GM12878 (cell line): ENCODE measurements at regions not wholly inside any gene's neighbourhood (a gene's known extent, or its start where the extent isn't known, plus 50 kb on each side); places are given as distances from the start of the nearest gene placed in this dataset.

ENCODE experiments used
- ATAC-seq: fragments of 200-7000 bp; cut with Tn5 transposase; 3 replicates; pipeline ENCODE4 v1.9.1; 2020; ENCODE audit warnings: mild to moderate bottlenecking, moderate library complexity
- BruUV-seq: library from RNA; stranded (reverse); fragments of 400-500 nt; replicated peaks from 2 replicates; lab custom pipeline; 2021; lab: Mats Ljungman, UMichigan
- CTCF ChIA-PET: fragments of 300-600 bp; sonication (Branson Sonifier 250); formaldehyde crosslinking; extraction: SDS; loops from one replicate; lab custom pipeline; 2021; ENCODE audit warnings: inconsistent platforms; lab: Yijun Ruan, JAX
- POLR2A ChIA-PET: fragments of 350-600 bp; formaldehyde crosslinking; extraction: SDS; loops from one replicate; lab custom pipeline; 2021; ENCODE audit warnings: inconsistent platforms; lab: Charles Lee
- RAD21 ChIA-PET: fragments of 300-600 bp; sonication (Branson Sonifier 250); formaldehyde crosslinking; loops from one replicate; lab custom pipeline; 2023; ENCODE audit warnings: antibody characterized with exemption; ENCODE audit not compliant: unreplicated experiment; lab: Charles Lee
- SMC1A ChIA-PET: fragments of 300-600 bp; sonication (Branson Sonifier 250); formaldehyde crosslinking; loops from one replicate; lab custom pipeline; 2023; ENCODE audit not compliant: unreplicated experiment, uncharacterized antibody; lab: Charles Lee
- DNase-seq: peaks from one replicate; pipeline ENCODE4 v3.0.0-alpha.2; 2011; ENCODE audit warnings: low read depth, low spot score
- FAIRE-seq: peaks from 3 replicates; lab custom pipeline; 2011; peaks lifted over from hg19 to GRCh38; lab: Jason Lieb, UNC
- H2AFZ ChIP-seq: 2 replicates; pipeline ENCODE4 v1.6.0; 2011; ENCODE audit warnings: low read depth, low read length, control low read depth; ENCODE audit not compliant: control insufficient read depth
- H3K27ac ChIP-seq: 2 replicates; pipeline ENCODE4 v1.5.1; 2011; ENCODE audit warnings: control low read depth; ENCODE audit not compliant: control insufficient read depth, insufficient read depth
- H3K27me3 ChIP-seq, 2 experiments: replicated peaks in 1 of 2; 2 replicates each; pipeline versions ENCODE4 v1.6.0 to v1.6.1; 2011; ENCODE audit warnings: low read length in 1 of 2; ENCODE audit not compliant: control insufficient read depth in 2 of 2, insufficient read depth in 2 of 2
- H3K36me3 ChIP-seq, 2 experiments: 2 replicates each; pipeline ENCODE4 v1.5.1; 2011; ENCODE audit warnings: low read length in 1 of 2; ENCODE audit not compliant: control insufficient read depth in 2 of 2, insufficient read depth in 2 of 2
- H3K4me1 ChIP-seq: 2 replicates; pipeline ENCODE4 v1.6.1; 2011; ENCODE audit warnings: mild to moderate bottlenecking, low read length, moderate library complexity, mixed read lengths; ENCODE audit not compliant: control insufficient read depth, insufficient read depth
- H3K4me2 ChIP-seq: 2 replicates; pipeline ENCODE4 v1.6.0; 2011; ENCODE audit warnings: control low read depth; ENCODE audit not compliant: control insufficient read depth, insufficient read depth
- H3K4me3 ChIP-seq: fragments of 200-600 bp; sonication (generic); 2 replicates; pipeline ENCODE4 v1.5.1; 2016
- H3K79me2 ChIP-seq: 2 replicates; pipeline ENCODE4 v1.6.0; 2011; ENCODE audit warnings: low read length; ENCODE audit not compliant: control insufficient read depth, insufficient read depth
- H3K9ac ChIP-seq: 2 replicates; pipeline ENCODE4 v1.8.0; 2011; ENCODE audit warnings: low read length, control low read depth, mixed read lengths; ENCODE audit not compliant: control insufficient read depth, insufficient read depth
- H3K9me3 ChIP-seq: replicated peaks from 3 replicates; pipeline ENCODE4 v1.5.1; 2011; ENCODE audit warnings: mild to moderate bottlenecking, low read length; ENCODE audit not compliant: control insufficient read depth, insufficient read depth
- H4K20me1 ChIP-seq: 2 replicates; pipeline ENCODE4 v1.6.0; 2011; ENCODE audit not compliant: control insufficient read depth, insufficient read depth
- ASH2L ChIP-seq: fragments of 300-600, 200-600 bp; sonication (generic); IDR thresholded peaks from 2 replicates; pipeline ENCODE4 v1.6.1; 2017; ENCODE audit warnings: low read depth, mild to moderate bottlenecking, borderline replicate concordance
- BACH1 ChIP-seq: fragments of 450-650 bp; IDR thresholded peaks from 2 replicates; pipeline ENCODE4 v1.6.1; 2017; ENCODE audit warnings: mild to moderate bottlenecking, borderline replicate concordance
- EGR1 ChIP-seq, 2 experiments: IDR thresholded peaks; 1 replicate in 1 of 2; 2 replicates in 1 of 2; pipeline ENCODE4 v1.6.1; 2011 to 2012; ENCODE audit warnings: low read depth in 2 of 2, low read length in 2 of 2, borderline replicate concordance in 1 of 2, mild to moderate bottlenecking in 1 of 2, moderate library complexity in 1 of 2
- ESRRA ChIP-seq: IDR thresholded peaks from 2 replicates; pipeline ENCODE4 v1.6.1; 2012; ENCODE audit warnings: mild to moderate bottlenecking, low read length, improper control_type of control experiment
- LARP7 ChIP-seq: fragments of 450-650 bp; IDR thresholded peaks from 2 replicates; pipeline ENCODE4 v1.6.1; 2017; ENCODE audit warnings: mild to moderate bottlenecking
- MTA2 ChIP-seq: fragments of 450-650 bp; IDR thresholded peaks from 2 replicates; pipeline ENCODE4 v1.6.1; 2016; ENCODE audit warnings: low read depth, mild to moderate bottlenecking, moderate library complexity
- NR2C2 ChIP-seq: IDR thresholded peaks from 2 replicates; pipeline ENCODE4 v1.6.1; 2011; ENCODE audit warnings: borderline replicate concordance, low read depth; ENCODE audit not compliant: control insufficient read depth, insufficient read length
- RAD21 ChIP-seq: IDR thresholded peaks from 2 replicates; pipeline ENCODE4 v1.6.1; 2011; ENCODE audit warnings: mild to moderate bottlenecking, low read depth, low read length, moderate library complexity; ENCODE audit not compliant: insufficient read depth
- RFX5 ChIP-seq: IDR thresholded peaks from 2 replicates; pipeline ENCODE4 v1.6.1; 2011; ENCODE audit warnings: low read depth, low read length, improper control_type of control experiment
- SMC3 ChIP-seq: IDR thresholded peaks from 2 replicates; pipeline ENCODE4 v1.6.1; 2011; ENCODE audit warnings: low read length, improper control_type of control experiment, borderline replicate concordance
- YBX1 ChIP-seq: fragments of 450-650 bp; IDR thresholded peaks from 2 replicates; pipeline ENCODE4 v1.6.1; 2016; ENCODE audit warnings: antibody characterized with exemption
- YY1 ChIP-seq: IDR thresholded peaks from 2 replicates; pipeline ENCODE4 v1.6.1; 2011; ENCODE audit warnings: low read depth, mild to moderate bottlenecking, low read length
- ZNF274 ChIP-seq: IDR thresholded peaks from one replicate; pipeline ENCODE4 v1.8.0; 2011; ENCODE audit not compliant: insufficient read length, insufficient read depth
- WGBS: methylation state at CpG from one replicate; pipeline ENCODE4 v1.1.6; 2016; ENCODE audit warnings: low lambda C conversion rate; ENCODE audit not compliant: insufficient replicate concordance, insufficient coverage; ENCODE audit errors: missing lambda C conversion rate; 5-methylcytosine and 5-hydroxymethylcytosine counted together
- in situ Hi-C: fragments of 300-500 bp; cut with MboI; formaldehyde crosslinking; loops from 9 replicates; pipeline ENCODE4 v1.14.3; 2018; ENCODE audit warnings: mixed read lengths
- intact Hi-C: fragments of 100-400 bp; cut with micrococcal nuclease; formaldehyde crosslinking; loops from one replicate; pipeline ENCODE4 v1.14.2; 2022; ENCODE audit not compliant: unreplicated experiment
- TF ChIP-seq, protein P1 (sequence below): IDR thresholded peaks from 2 replicates; pipeline ENCODE4 v1.6.1; 2011; ENCODE audit warnings: low read depth, low read length, improper control_type of control experiment, borderline replicate concordance

DNA sequence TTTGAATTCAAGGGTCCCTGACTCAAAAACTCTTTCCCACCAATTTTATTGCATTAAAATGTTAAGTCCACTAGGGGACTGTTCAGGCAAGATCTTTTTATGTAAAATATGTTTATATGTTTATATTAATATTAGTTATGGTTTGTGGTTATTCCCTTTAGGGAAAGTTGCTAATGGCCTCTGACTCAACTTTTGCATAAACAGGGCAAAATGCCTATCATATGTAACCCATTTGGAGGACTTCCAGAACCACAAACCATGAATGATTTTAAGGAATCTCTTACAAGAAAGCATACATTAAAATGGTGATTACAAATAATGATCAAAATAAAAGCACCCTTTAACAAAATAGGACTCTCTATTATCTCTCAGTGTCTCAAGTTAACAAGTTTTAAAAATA, 1484.5 kb upstream of the ZEB2 start (continued):
- TF ChIP-seq, protein P1, sequence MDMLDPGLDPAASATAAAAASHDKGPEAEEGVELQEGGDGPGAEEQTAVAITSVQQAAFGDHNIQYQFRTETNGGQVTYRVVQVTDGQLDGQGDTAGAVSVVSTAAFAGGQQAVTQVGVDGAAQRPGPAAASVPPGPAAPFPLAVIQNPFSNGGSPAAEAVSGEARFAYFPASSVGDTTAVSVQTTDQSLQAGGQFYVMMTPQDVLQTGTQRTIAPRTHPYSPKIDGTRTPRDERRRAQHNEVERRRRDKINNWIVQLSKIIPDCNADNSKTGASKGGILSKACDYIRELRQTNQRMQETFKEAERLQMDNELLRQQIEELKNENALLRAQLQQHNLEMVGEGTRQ: no peak

DNA sequence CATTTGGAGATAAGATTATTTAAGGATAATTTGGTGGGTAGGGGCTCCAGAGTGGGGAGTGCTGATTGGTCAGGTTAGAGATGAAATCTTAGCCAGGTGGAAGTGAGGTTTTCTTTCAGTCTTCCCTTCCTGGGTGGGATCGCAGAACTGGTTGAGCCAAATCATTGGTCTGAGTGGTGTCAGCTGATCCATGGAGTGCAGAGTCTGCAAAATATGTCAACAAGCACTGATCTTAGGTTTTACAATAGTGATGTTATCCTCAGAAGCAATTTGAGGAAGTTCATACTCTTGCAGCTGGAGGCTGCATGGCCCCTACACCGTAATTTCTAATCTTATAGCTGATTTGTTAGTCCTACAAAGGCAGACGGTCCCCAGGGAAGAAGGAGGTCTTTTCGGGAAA, 1483.4 kb upstream of the ZEB2 start:
- Histone ChIP-seq H3K27me3 (no peaks in the 10 kb centered on the region), H2AFZ (no peak overlapping the region), H3K4me3 (no peak overlapping the region), H3K4me2 (no peak overlapping the region), H3K27ac (no peak overlapping the region), H3K9me3 (no peaks in the 10 kb centered on the region), H3K36me3 (no peaks in the 10 kb centered on the region), H3K79me2 (no peaks in the 10 kb centered on the region), H4K20me1 (no peaks in the 10 kb centered on the region), H3K4me1 (no peaks in the 10 kb centered on the region), H3K9ac (no peak overlapping the region)
- no peak for DNase-seq
- no peak for ATAC-seq
- BruUV-seq: no TSS peak
- FAIRE-seq: no peak
- POLR2A ChIA-PET: no interaction called here
- no peak for TF ChIP-seq YY1
- TF ChIP-seq LARP7: no peak
- no peak for TF ChIP-seq RFX5
- no peak for TF ChIP-seq ESRRA
- no peak for TF ChIP-seq ZNF274
- CTCF ChIA-PET: no interaction called here
- 26% methylated on average over 4 of the region's 4 CpGs for WGBS
- SMC1A ChIA-PET: no interaction called here
- intact Hi-C loops: no loop called here
- in situ Hi-C loops: no loop called here
- RAD21 ChIA-PET: no interaction called here

DNA sequence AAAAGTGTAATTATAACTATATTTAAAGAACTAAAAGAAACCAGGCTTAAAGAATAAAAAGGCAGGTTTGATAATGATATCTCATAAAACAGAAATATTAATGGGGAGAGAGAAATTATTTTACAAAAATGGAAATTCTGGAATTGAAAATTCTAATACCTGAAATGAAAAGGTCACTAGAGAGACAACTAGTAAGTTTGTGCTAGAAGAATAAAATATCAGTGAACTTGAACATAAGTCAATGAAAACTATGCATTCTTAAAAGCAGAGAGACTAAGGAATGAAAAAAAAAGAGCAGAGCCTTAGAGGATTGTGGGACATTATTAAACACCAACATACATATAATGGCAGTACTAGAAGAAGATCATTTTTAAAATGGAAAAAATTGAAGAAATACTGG, 1475.0 kb upstream of the ZEB2 start:
- RAD21 ChIA-PET: no interaction called here
- no peaks in the 10 kb centered on the region for H3K36me3 ChIP-seq
- TF ChIP-seq EGR1 (IDR thresholded peaks at IDR 0.05; ENCODE audit: borderline replicate concordance in 1 of 2, low read depth in 2 of 2, low read length in 2 of 2): no peak
- no peak for TF ChIP-seq YBX1
- TF ChIP-seq ASH2L: no peak
- no peak for TF ChIP-seq RAD21
- TF ChIP-seq SMC3: no peak
- no peak for TF ChIP-seq MTA2
- no peak for TF ChIP-seq BACH1
- no peak for TF ChIP-seq NR2C2
- DNase-seq (no peak), ATAC-seq (no peak), FAIRE-seq (no peak)
- no peak overlapping the region for H3K4me2 ChIP-seq
- no peaks in the 10 kb centered on the region for H4K20me1 ChIP-seq
- H3K4me3 ChIP-seq: no peak overlapping the region
- no peaks in the 10 kb centered on the region for H3K27me3 ChIP-seq
- H3K9me3 ChIP-seq: no peaks in the 10 kb centered on the region
- H2AFZ ChIP-seq: no peak overlapping the region
- intact Hi-C loops (no loop called here), in situ Hi-C loops (no loop called here)
- no peaks in the 10 kb centered on the region for H3K79me2 ChIP-seq
- H3K4me1 ChIP-seq: no peaks in the 10 kb centered on the region
- no peak overlapping the region for H3K27ac ChIP-seq
- SMC1A ChIA-PET: no interaction called here
- CTCF ChIA-PET: no interaction called here
- POLR2A ChIA-PET: no interaction called here
- no peak overlapping the region for H3K9ac ChIP-seq
- BruUV-seq: no TSS peak
